ENCODE measurements at regions not wholly inside any gene's neighbourhood (a gene's known extent, or its start where the extent isn't known, plus 50 kb on each side); places are given as distances from the start of the nearest gene placed in this dataset.
"Not testable (repeated sequence)": the region's sequence is repeated elsewhere in the genome, so short reads cannot be mapped to it uniquely, and the experiment has no call there.

DNA sequence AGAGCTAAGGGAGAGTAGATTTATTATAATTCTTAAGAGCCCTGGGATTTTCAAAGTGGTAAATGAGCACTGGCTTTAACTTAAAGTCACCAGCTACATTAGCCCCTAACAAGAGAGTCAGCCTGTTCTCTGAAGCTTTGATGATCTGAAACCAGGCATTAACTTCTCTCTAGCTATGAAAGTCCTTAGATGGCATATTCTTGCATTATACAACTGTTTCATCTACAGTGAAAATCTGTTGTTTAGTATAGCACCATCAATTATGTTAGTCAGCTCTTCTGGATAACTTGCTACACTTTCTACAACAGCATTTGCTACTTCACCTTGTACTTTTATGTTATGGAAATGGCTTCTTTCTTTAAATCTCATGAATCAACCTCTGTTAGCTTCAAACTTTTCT is 1046.7 kb downstream of the HACE1 start:
- Histone ChIP-seq H3K4me3 (no peak overlapping the region), H3K27ac (no peak overlapping the region)
- DNase-seq (ENCODE audit: low spot score), result no peak
- TF ChIP-seq, protein P1, sequence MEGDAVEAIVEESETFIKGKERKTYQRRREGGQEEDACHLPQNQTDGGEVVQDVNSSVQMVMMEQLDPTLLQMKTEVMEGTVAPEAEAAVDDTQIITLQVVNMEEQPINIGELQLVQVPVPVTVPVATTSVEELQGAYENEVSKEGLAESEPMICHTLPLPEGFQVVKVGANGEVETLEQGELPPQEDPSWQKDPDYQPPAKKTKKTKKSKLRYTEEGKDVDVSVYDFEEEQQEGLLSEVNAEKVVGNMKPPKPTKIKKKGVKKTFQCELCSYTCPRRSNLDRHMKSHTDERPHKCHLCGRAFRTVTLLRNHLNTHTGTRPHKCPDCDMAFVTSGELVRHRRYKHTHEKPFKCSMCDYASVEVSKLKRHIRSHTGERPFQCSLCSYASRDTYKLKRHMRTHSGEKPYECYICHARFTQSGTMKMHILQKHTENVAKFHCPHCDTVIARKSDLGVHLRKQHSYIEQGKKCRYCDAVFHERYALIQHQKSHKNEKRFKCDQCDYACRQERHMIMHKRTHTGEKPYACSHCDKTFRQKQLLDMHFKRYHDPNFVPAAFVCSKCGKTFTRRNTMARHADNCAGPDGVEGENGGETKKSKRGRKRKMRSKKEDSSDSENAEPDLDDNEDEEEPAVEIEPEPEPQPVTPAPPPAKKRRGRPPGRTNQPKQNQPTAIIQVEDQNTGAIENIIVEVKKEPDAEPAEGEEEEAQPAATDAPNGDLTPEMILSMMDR (IDR thresholded peaks at IDR 0.05), result no peak

DNA sequence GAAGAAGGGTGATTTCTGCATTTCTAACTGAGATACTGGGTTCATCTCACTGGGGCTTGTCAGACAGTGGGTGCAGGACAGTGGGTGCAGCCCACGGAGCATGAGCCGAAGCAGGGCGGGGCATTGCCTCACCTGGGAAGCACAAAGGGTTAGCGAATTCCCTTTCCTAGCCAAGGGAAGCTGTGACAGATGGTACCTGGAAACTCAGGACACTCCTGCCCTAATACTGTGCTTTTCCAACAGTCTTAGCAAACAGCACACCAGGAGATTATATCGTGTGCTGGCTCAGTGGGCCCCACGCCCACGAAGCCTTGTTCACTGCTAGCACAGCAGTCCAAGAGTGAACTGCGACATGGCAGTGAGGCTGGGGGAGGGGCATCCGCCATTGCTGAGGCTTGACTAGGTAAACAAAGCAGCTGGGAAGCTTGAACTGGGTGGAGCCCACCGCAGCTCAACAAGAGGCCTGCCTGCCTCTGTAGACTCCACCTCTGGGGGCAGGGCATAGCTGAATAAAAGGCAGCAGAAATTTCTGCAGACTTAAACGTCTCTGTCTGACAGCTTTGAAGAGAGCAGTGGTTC is 1057.7 kb downstream of the HACE1 start:
- H3K4me3 ChIP-seq; DNase-seq (ENCODE audit: low spot score); H3K27ac ChIP-seq: not testable (repeated sequence)

DNA sequence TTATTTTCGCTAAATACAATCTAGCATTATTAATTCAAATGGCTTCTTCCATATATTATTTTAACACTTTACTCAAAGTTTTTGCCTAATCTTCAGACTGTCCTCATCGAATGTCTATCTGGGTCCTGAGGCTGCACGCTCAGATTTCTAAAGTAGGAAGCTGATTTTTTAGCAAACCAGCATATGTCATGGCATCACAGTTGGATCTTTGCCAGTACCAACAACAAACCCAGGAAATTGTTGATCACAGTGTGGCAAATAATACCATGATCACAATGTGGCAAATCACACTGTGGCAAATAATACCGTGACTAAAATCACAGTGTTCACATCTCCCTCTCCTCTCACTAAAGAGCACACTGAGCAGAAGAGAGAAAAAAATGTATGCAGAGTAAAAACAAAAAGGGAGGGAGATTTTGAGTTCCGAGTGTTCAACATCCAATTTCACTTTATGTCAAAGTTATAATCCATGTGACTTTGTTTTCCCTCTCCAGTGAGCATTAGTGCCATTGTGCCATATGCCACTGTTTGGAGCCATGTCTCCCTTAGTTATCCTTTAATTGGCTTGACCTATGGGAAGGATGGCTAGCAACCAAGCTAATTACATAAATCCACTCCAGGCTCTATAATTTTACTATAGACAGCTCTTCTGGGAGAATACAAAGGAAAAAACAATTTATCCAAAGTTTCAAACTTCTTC is 1059.6 kb downstream of the HACE1 start:
- Histone ChIP-seq H3K27ac (no peak overlapping the region), H3K4me3 (no peak overlapping the region)
- TF ChIP-seq, protein P1 (IDR thresholded peaks at IDR 0.05), result no peak
- DNase-seq (ENCODE audit: low spot score), result no peak

DNA sequence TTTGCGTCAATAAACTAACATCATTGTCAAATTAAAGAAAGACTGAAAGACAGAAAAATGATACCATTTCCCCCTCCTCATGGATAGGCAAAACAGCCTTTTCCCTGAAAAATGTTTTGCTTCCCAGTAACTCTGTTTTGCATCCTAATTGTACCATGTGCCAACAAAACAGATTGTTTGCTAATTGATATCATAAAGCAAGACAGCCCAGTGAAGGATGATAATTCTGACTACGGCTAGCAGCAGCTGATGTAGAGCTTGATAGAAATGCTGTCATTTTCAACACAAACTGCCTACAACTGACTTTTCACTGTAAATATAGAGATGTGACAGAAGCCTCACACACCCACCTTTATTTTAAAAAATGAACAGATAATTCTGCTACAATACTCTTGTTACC is 1061.6 kb downstream of the HACE1 start:
- Histone ChIP-seq H3K27ac (no peak overlapping the region), H3K4me3 (no peak overlapping the region)
- DNase-seq (ENCODE audit: low spot score), result no peak
- TF ChIP-seq, protein P1 (IDR thresholded peaks at IDR 0.05), result no peak

DNA sequence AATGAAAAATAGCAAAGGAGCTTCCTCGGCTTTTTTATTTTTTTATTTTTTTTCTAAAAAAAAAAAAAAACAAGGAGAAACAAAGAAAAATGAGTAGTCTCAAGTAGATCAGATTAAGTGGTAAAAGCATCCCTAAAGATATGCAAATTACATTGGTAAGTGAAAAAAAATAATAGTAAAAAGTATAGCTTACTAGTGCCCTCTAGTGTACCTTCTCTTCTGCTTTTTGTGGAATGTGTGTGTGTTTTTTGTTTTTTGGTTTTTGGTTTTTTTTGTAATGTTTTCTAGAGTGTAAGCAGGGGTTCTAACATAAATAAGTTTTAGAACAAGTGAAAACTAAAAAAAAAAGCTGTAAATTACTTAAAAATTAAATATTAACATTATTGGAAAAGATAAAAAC is 1062.0 kb downstream of the HACE1 start:
- DNase-seq (ENCODE audit: low spot score), result no peak
- H3K4me3 ChIP-seq, result no peak overlapping the region
- TF ChIP-seq, protein P1 (IDR thresholded peaks at IDR 0.05), result no peak
- H3K27ac ChIP-seq, result no peak overlapping the region

DNA sequence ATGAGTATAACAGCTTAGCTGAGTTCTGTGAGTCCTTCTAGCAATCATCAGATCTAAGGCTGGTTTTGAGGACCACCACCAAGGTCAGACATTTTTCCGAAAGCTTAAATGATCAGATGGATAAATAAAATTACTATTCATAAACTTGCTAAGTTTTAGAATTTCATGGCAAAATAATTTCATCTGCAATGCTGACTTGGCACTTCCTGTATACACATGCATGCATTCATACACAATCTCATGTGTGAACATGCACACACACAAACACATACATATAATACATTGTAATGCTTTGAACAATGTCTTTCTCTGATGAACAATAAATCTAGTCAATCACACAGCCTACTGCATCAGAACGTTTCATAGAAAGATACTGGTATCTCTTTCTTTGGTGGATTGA is 1068.3 kb downstream of the HACE1 start:
- H3K27ac ChIP-seq, result no peak overlapping the region
- H3K4me3 ChIP-seq, result no peak overlapping the region
- DNase-seq (ENCODE audit: low spot score), result no peak
- TF ChIP-seq, protein P1 (IDR thresholded peaks at IDR 0.05), result no peak

DNA sequence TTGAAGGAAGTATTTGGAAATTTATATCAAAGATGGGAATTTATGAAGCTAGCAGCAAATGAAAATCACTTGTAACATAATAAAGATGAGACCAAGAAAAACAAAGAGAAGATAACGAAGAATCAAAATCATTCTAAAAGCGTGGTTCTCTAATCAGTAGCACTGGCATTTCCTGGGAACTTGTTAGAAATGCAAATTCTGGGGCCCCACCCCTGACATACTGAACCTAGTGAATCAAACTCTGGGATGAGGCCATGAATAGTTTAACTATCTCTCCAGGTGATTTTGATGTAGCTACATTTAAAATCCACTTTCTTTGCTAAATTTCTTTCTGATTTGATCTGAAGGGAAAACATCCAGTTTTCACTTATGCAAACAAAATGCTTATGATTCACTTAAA is 1075.6 kb downstream of the HACE1 start:
- Histone ChIP-seq H3K27ac (no peak overlapping the region), H3K4me3 (no peak overlapping the region)
- no peak for DNase-seq (ENCODE audit: low spot score)
- TF ChIP-seq, protein P1 (IDR thresholded peaks at IDR 0.05), result no peak
